IMR-90 (cell line): ENCODE measurements at regions not wholly inside any gene's neighbourhood (a gene's known extent, or its start where the extent isn't known, plus 50 kb on each side); places are given as distances from the start of the nearest gene placed in this dataset.

Experiments used
- ATAC-seq: fragments of 200-7000 bp; cut with Tn5 transposase; 2 replicates; pipeline ENCODE4 v1.9.1; 2020; ENCODE audit warnings: low read depth, mild to moderate bottlenecking, moderate library complexity
- BruUV-seq: library from RNA; stranded (reverse); fragments of 400-500 nt; replicated peaks from 2 replicates; lab custom pipeline; 2021; lab: Mats Ljungman, UMichigan
- CTCF ChIA-PET: fragments of 300-600 bp; formaldehyde crosslinking; extraction: SDS; loops from one replicate; lab custom pipeline; 2021; ENCODE audit warnings: antibody characterized with exemption; lab: Yijun Ruan, JAX
- POLR2A ChIA-PET: fragments of 300-600 bp; sonication (Branson Sonifier 250); formaldehyde crosslinking; loops from one replicate; lab custom pipeline; 2022; ENCODE audit warnings: antibody characterized with exemption; ENCODE audit not compliant: unreplicated experiment; lab: Charles Lee
- DNase-seq: peaks from one replicate; pipeline ENCODE4 v3.0.0; 2013
- H2AFZ ChIP-seq: replicated peaks from 2 replicates; pipeline ENCODE3; 2013; ENCODE audit warnings: low read length, mild to moderate bottlenecking; ENCODE audit not compliant: poor library complexity
- H2AK5ac ChIP-seq: 2 replicates; pipeline ENCODE4 v1.6.1; 2013; ENCODE audit warnings: low read depth, low read length, inconsistent platforms
- H2AK9ac ChIP-seq: replicated peaks from 2 replicates; pipeline ENCODE3; 2013; ENCODE audit warnings: mild to moderate bottlenecking, low read depth, low read length, moderate library complexity; ENCODE audit not compliant: poor library complexity
- H2BK120ac ChIP-seq: 2 replicates; pipeline ENCODE4 v1.6.1; 2013; ENCODE audit warnings: low read depth, low read length, inconsistent platforms
- H2BK15ac ChIP-seq: 3 replicates; pipeline ENCODE4 v1.6.1; 2013; ENCODE audit warnings: low read depth, low read length, inconsistent platforms
- H2BK20ac ChIP-seq: 2 replicates; pipeline ENCODE4 v1.6.1; 2013; ENCODE audit warnings: low read depth, mild to moderate bottlenecking, inconsistent platforms, low read length, moderate library complexity
- H2BK5ac ChIP-seq: 2 replicates; pipeline ENCODE4 v1.6.1; 2013; ENCODE audit warnings: mild to moderate bottlenecking, low read depth, low read length, inconsistent platforms; ENCODE audit not compliant: poor library complexity, severe bottlenecking
- H3K14ac ChIP-seq: replicated peaks from 2 replicates; pipeline ENCODE4 v1.6.1; 2013; ENCODE audit warnings: low read depth, low read length, inconsistent platforms
- H3K18ac ChIP-seq: 2 replicates; pipeline ENCODE4 v1.6.1; 2013; ENCODE audit warnings: low read depth, low read length, control low read depth
- H3K23ac ChIP-seq: 2 replicates; pipeline ENCODE4 v1.6.1; 2013; ENCODE audit warnings: low read depth, low read length, inconsistent platforms
- H3K27ac ChIP-seq: 2 replicates; pipeline ENCODE4 v1.5.1; 2013; ENCODE audit warnings: mild to moderate bottlenecking, control low read depth, low read length; ENCODE audit not compliant: insufficient read depth
- H3K27me3 ChIP-seq: 2 replicates; pipeline ENCODE4 v1.6.1; 2013; ENCODE audit warnings: low read length; ENCODE audit not compliant: control insufficient read depth, insufficient read depth
- H3K36me3 ChIP-seq: 2 replicates; pipeline ENCODE4 v1.6.1; 2013; ENCODE audit warnings: low read length, mixed read lengths; ENCODE audit not compliant: control insufficient read depth, insufficient read depth
- H3K4ac ChIP-seq: 2 replicates; pipeline ENCODE4 v1.6.1; 2013; ENCODE audit warnings: low read depth, low read length, inconsistent platforms
- H3K4me1 ChIP-seq: 2 replicates; pipeline ENCODE4 v1.6.1; 2013; ENCODE audit warnings: low read length, mixed read lengths; ENCODE audit not compliant: control insufficient read depth, insufficient read depth
- H3K4me2 ChIP-seq: 2 replicates; pipeline ENCODE4 v1.6.1; 2013; ENCODE audit warnings: low read depth, mild to moderate bottlenecking, control low read depth, low read length, moderate library complexity
- H3K4me3 ChIP-seq: 2 replicates; pipeline ENCODE4 v1.5.1; 2013; ENCODE audit warnings: low read depth, mild to moderate bottlenecking, control low read depth, low read length, moderate library complexity; ENCODE audit not compliant: insufficient read depth
- H3K56ac ChIP-seq: 2 replicates; pipeline ENCODE4 v1.6.1; 2013; ENCODE audit warnings: low read length, inconsistent platforms; ENCODE audit not compliant: insufficient read depth; ENCODE audit errors: extremely low read depth
- H3K79me1 ChIP-seq, 2 experiments: 2 replicates each; pipeline ENCODE4 v1.6.1; 2013; ENCODE audit warnings: low read length in 2 of 2, inconsistent platforms in 1 of 2, low read depth in 1 of 2
- H3K9ac ChIP-seq: 2 replicates; pipeline ENCODE4 v1.6.1; 2013; ENCODE audit warnings: low read depth, low read length, control low read depth
- H3K9me1 ChIP-seq: 2 replicates; pipeline ENCODE4 v1.6.1; 2013; ENCODE audit warnings: low read length, inconsistent platforms; ENCODE audit not compliant: insufficient read depth
- H3K9me3 ChIP-seq: 2 replicates; pipeline ENCODE4 v1.6.1; 2013; ENCODE audit warnings: low read length; ENCODE audit not compliant: control insufficient read depth, insufficient read depth
- H4K20me1 ChIP-seq: 2 replicates; pipeline ENCODE4 v1.6.1; 2013; ENCODE audit warnings: low read length, inconsistent platforms; ENCODE audit not compliant: insufficient read depth
- H4K5ac ChIP-seq: 2 replicates; pipeline ENCODE4 v1.6.1; 2013; ENCODE audit warnings: mild to moderate bottlenecking, low read depth, low read length, control low read depth
- H4K8ac ChIP-seq, 2 experiments: 2 replicates each; pipeline ENCODE4 v1.6.1; 2013; ENCODE audit warnings: low read depth in 2 of 2, low read length in 2 of 2, control low read depth in 1 of 2, inconsistent platforms in 1 of 2
- H4K91ac ChIP-seq: 2 replicates; pipeline ENCODE4 v1.6.1; 2013; ENCODE audit warnings: low read depth, low read length, inconsistent platforms; ENCODE audit not compliant: insufficient read depth
- BHLHE40 ChIP-seq: fragments of 150-350 bp; IDR thresholded peaks from 2 replicates; pipeline ENCODE4 v1.6.1; 2016; ENCODE audit warnings: mild to moderate bottlenecking, low read depth, low read length
- CEBPB ChIP-seq: IDR thresholded peaks from 2 replicates; pipeline ENCODE4 v1.6.1; 2012; ENCODE audit warnings: low read depth, low read length, improper control_type of control experiment
- CHD1 ChIP-seq: IDR thresholded peaks from 2 replicates; pipeline ENCODE4 v1.6.1; 2012; ENCODE audit warnings: low read depth, low read length, improper control_type of control experiment
- CTCF ChIP-seq: conservative IDR thresholded peaks from 2 replicates; pipeline ENCODE4 v1.5.1; 2012; ENCODE audit warnings: mild to moderate bottlenecking, low read depth, low read length, improper control_type of control experiment
- ELK1 ChIP-seq: fragments of 150-350 bp; IDR thresholded peaks from 2 replicates; pipeline ENCODE4 v1.6.1; 2016; ENCODE audit warnings: low read depth, mild to moderate bottlenecking, low read length, moderate library complexity, borderline replicate concordance
- FOS ChIP-seq: fragments of 150-350 bp; IDR thresholded peaks from 2 replicates; pipeline ENCODE4 v1.6.1; 2016; ENCODE audit warnings: low read depth, low read length
- MAFK ChIP-seq: IDR thresholded peaks from 2 replicates; pipeline ENCODE4 v1.6.1; 2012; ENCODE audit warnings: low read depth, low read length, improper control_type of control experiment
- MAZ ChIP-seq: IDR thresholded peaks from 2 replicates; pipeline ENCODE4 v1.6.1; 2012; ENCODE audit warnings: low read depth, mild to moderate bottlenecking, low read length, improper control_type of control experiment, moderate library complexity, borderline replicate concordance
- MXI1 ChIP-seq: IDR thresholded peaks from 2 replicates; pipeline ENCODE4 v1.6.1; 2012; ENCODE audit warnings: low read depth, mild to moderate bottlenecking, low read length, moderate library complexity, borderline replicate concordance
- NFE2L2 ChIP-seq: fragments of 150-350 bp; IDR thresholded peaks from 2 replicates; pipeline ENCODE4 v1.6.1; 2016; ENCODE audit warnings: low read depth, mild to moderate bottlenecking, low read length
- POLR2A ChIP-seq: IDR thresholded peaks from 2 replicates; pipeline ENCODE4 v1.6.1; 2012; ENCODE audit warnings: mild to moderate bottlenecking, low read depth, low read length
- RAD21 ChIP-seq: IDR thresholded peaks from 2 replicates; pipeline ENCODE4 v1.6.1; 2012; ENCODE audit warnings: low read length, improper control_type of control experiment
- RCOR1 ChIP-seq: IDR thresholded peaks from 2 replicates; pipeline ENCODE4 v1.6.1; 2012; ENCODE audit warnings: mild to moderate bottlenecking, low read length, improper control_type of control experiment; ENCODE audit not compliant: insufficient replicate concordance
- SMC3 ChIP-seq: fragments of 150-350 bp; IDR thresholded peaks from 2 replicates; pipeline ENCODE4 v1.6.1; 2016; ENCODE audit warnings: low read depth, mild to moderate bottlenecking, antibody characterized with exemption, low read length, moderate library complexity
- whole genome bisulfite sequencing, 2 experiments: methylation state at CpG; one replicate each; pipeline versions ENCODE4 v1.1.5 to v1.1.7; 2013; ENCODE audit warnings: missing lambda C conversion rate in 2 of 2; ENCODE audit not compliant: insufficient read length in 1 of 2; ENCODE audit errors: extremely low coverage in 2 of 2; 5-methylcytosine and 5-hydroxymethylcytosine counted together
- dilution Hi-C: fragments of 300-500 bp; cut with HindIII; formaldehyde crosslinking; loops from one replicate; pipeline ENCODE4 v1.14.3; 2018; ENCODE audit warnings: low sequenced_read_pairs; ENCODE audit not compliant: unreplicated experiment
- in situ Hi-C: fragments of 300-500 bp; cut with MboI; formaldehyde crosslinking; loops from 3 replicates; pipeline ENCODE4 v1.14.3; 2019; ENCODE audit warnings: low sequenced_read_pairs, inconsistent platforms, mixed read lengths
- intact Hi-C: fragments of 100-400 bp; cut with micrococcal nuclease; formaldehyde crosslinking; loops from 2 replicates; pipeline ENCODE4 v1.10.0; 2022

GRCh38 chr13:58935689-58936088, 1228.0 kb downstream of the DIAPH3 start:
- Histone ChIP-seq H2AFZ (no peak overlapping the region), H2BK5ac (no peak overlapping the region), H3K4ac (no peak overlapping the region), H4K8ac (no peak overlapping the region), H3K27ac (no peak overlapping the region), H4K91ac (no peak overlapping the region), H3K23ac (no peak overlapping the region), H3K9me3 (no peaks in the 10 kb centered on the region), H3K4me3 (no peak overlapping the region), H4K20me1 (no peaks in the 10 kb centered on the region), H3K56ac (no peak overlapping the region), H3K4me2 (no peak overlapping the region), H2BK15ac (no peak overlapping the region), H4K5ac (no peak overlapping the region), H2BK120ac (no peak overlapping the region), H3K4me1 (no peaks in the 10 kb centered on the region), H3K9me1 (no peaks in the 10 kb centered on the region), H3K14ac (no peak overlapping the region), H3K9ac (no peak overlapping the region), H2AK9ac (no peak overlapping the region), H2AK5ac (no peak overlapping the region), H3K18ac (no peak overlapping the region), H2BK20ac (no peak overlapping the region), H3K36me3 (no peaks in the 10 kb centered on the region), H3K27me3 (no peaks in the 10 kb centered on the region), H3K79me1 (no peaks in the 10 kb centered on the region)
- ChIA-PET POLR2A (no interaction called here), CTCF (no interaction called here)
- ATAC-seq (no peak), DNase-seq (no peak)
- no TSS peak for BruUV-seq
- no CpG with 5 or more reads among the region's 5 CpGs for WGBS, 2 experiments
- dilution Hi-C loops (no loop called here), intact Hi-C loops (no loop called here), in situ Hi-C loops (no loop called here)
- TF ChIP-seq SMC3, result no peak
- TF ChIP-seq NFE2L2, result no peak
- no peak for TF ChIP-seq MAZ
- TF ChIP-seq CEBPB, result no peak
- TF ChIP-seq ELK1, result no peak
- TF ChIP-seq BHLHE40, result no peak
- TF ChIP-seq RCOR1, result no peak
- no peak for TF ChIP-seq POLR2A
- TF ChIP-seq FOS, result no peak
- no peak for TF ChIP-seq MAFK
- no peak for TF ChIP-seq MXI1
- no peak for TF ChIP-seq CHD1
- no peak for TF ChIP-seq RAD21
- TF ChIP-seq CTCF, result no peak
